ENCODE measurements at regions not wholly inside any gene's neighbourhood (a gene's known extent, or its start where the extent isn't known, plus 50 kb on each side); places are given as distances from the start of the nearest gene placed in this dataset.

DNA sequence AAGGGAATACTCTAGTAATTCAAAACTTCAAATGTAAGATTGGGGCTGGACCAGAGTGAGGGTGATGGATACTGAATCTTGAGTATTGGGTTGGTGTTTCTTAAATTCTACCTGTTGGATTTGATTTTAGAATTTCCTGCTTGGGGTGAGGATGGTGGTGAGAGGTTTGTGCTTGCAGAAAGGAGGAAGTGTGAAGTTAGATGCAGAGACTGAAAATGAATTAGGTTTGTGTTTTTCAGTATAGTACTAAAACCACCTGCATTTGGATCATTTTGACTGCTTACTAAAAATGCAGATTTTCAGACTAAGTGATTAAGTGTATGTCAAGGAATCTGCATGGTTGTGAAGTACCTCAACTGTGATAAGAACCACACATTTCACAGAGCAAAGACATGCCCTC lies 131.5 kb upstream of the CENPE start:
- H3K4me2 ChIP-seq (ENCODE audit: low read depth, low read length, poor library complexity, severe bottlenecking) = no peak overlapping the region
- no peaks in the 10 kb centered on the region for H3K9me2 ChIP-seq (replicated peaks; ENCODE audit: insufficient read depth, low read length)
- H3K4me1 ChIP-seq (ENCODE audit: low read length) = no peaks in the 10 kb centered on the region
- no peak overlapping the region for H3K9ac ChIP-seq (ENCODE audit: low read length)
- H3K27ac ChIP-seq (ENCODE audit: low read length) = no peak overlapping the region
- H3K27me3 ChIP-seq (ENCODE audit: low read length) = no peaks in the 10 kb centered on the region
- H2AFZ ChIP-seq (ENCODE audit: low read length) = no peak overlapping the region
- no peak for DNase-seq
- no peaks in the 10 kb centered on the region for H4K20me1 ChIP-seq (ENCODE audit: insufficient read depth, low read depth, low read length)
- no peaks in the 10 kb centered on the region for H3K36me3 ChIP-seq (ENCODE audit: insufficient read depth, low read length)
- H3K79me2 ChIP-seq (ENCODE audit: low read length) = no peaks in the 10 kb centered on the region
- no peaks in the 10 kb centered on the region for H3K9me3 ChIP-seq (ENCODE audit: low read length)
- no peak overlapping the region for H3K4me3 ChIP-seq (ENCODE audit: low read length)

GRCh38 chr4:103324811-103325210 lies 126.7 kb upstream of the CENPE start:
- Histone ChIP-seq H4K20me1 (ENCODE audit: insufficient read depth, low read depth, low read length) (no peaks in the 10 kb centered on the region), H3K4me2 (ENCODE audit: low read depth, low read length, poor library complexity, severe bottlenecking) (no peak overlapping the region), H3K4me1 (ENCODE audit: low read length) (no peaks in the 10 kb centered on the region), H3K36me3 (ENCODE audit: insufficient read depth, low read length) (no peaks in the 10 kb centered on the region), H2AFZ (ENCODE audit: low read length) (no peak overlapping the region), H3K9me3 (ENCODE audit: low read length) (no peaks in the 10 kb centered on the region), H3K79me2 (ENCODE audit: low read length) (no peaks in the 10 kb centered on the region), H3K4me3 (ENCODE audit: low read length) (no peak overlapping the region), H3K27me3 (ENCODE audit: low read length) (no peaks in the 10 kb centered on the region), H3K9ac (ENCODE audit: low read length) (no peak overlapping the region), H3K27ac (ENCODE audit: low read length) (no peak overlapping the region), H3K9me2 (replicated peaks; ENCODE audit: insufficient read depth, low read length) (no peaks in the 10 kb centered on the region)
- no peak for DNase-seq

GRCh38 chr4:103318327-103318726 lies 120.2 kb upstream of the CENPE start:
- Histone ChIP-seq H4K20me1 (ENCODE audit: insufficient read depth, low read depth, low read length) (no peaks in the 10 kb centered on the region), H3K4me3 (ENCODE audit: low read length) (no peak overlapping the region), H3K27ac (ENCODE audit: low read length) (no peak overlapping the region), H3K4me1 (ENCODE audit: low read length) (no peaks in the 10 kb centered on the region), H2AFZ (ENCODE audit: low read length) (no peak overlapping the region), H3K9me2 (replicated peaks; ENCODE audit: insufficient read depth, low read length) (no peaks in the 10 kb centered on the region), H3K9ac (ENCODE audit: low read length) (no peak overlapping the region), H3K9me3 (ENCODE audit: low read length) (no peaks in the 10 kb centered on the region; the same call in 1 of the 2 replicates), H3K36me3 (ENCODE audit: insufficient read depth, low read length) (no peaks in the 10 kb centered on the region), H3K79me2 (ENCODE audit: low read length) (no peaks in the 10 kb centered on the region), H3K27me3 (ENCODE audit: low read length) (no peaks in the 10 kb centered on the region), H3K4me2 (ENCODE audit: low read depth, low read length, poor library complexity, severe bottlenecking) (no peak overlapping the region)
- DNase-seq = no peak

DNA sequence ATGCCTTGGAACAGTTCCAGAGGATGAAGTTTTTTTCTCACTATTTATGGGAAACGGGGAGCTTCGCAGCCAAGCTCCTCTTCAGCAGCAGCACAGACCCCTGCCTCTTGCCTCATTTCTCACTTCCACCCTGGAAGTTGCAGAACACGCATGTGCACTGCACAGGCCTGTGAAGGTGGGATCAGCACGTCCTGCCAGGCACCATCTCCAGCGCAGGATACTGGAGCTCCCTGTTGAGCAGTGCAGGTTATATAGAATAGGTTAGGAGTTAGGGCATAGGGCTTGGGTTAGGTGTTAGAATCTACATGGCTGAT lies 110.1 kb upstream of the CENPE start:
- H3K4me3 ChIP-seq (ENCODE audit: low read length) = no peak overlapping the region
- no peaks in the 10 kb centered on the region for H3K36me3 ChIP-seq (ENCODE audit: insufficient read depth, low read length)
- H3K9me2 ChIP-seq (replicated peaks; ENCODE audit: insufficient read depth, low read length) = no peaks in the 10 kb centered on the region
- no peak for DNase-seq
- no peak overlapping the region for H3K27ac ChIP-seq (ENCODE audit: low read length)
- no peaks in the 10 kb centered on the region for H3K27me3 ChIP-seq (ENCODE audit: low read length)
- no peak overlapping the region for H3K9ac ChIP-seq (ENCODE audit: low read length)
- no peak overlapping the region for H2AFZ ChIP-seq (ENCODE audit: low read length)
- H3K4me2 ChIP-seq (ENCODE audit: low read depth, low read length, poor library complexity, severe bottlenecking) = no peak overlapping the region
- no peaks in the 10 kb centered on the region for H4K20me1 ChIP-seq (ENCODE audit: insufficient read depth, low read depth, low read length)
- H3K9me3 ChIP-seq (ENCODE audit: low read length) = no peaks in the 10 kb centered on the region
- no peaks in the 10 kb centered on the region for H3K79me2 ChIP-seq (ENCODE audit: low read length)
- no peaks in the 10 kb centered on the region for H3K4me1 ChIP-seq (ENCODE audit: low read length)

GRCh38 chr4:103307453-103308247 lies 109.5 kb upstream of the CENPE start:
- Histone ChIP-seq H3K27me3 (ENCODE audit: low read length) (no peaks in the 10 kb centered on the region), H3K27ac (ENCODE audit: low read length) (no peak overlapping the region), H3K36me3 (ENCODE audit: insufficient read depth, low read length) (no peaks in the 10 kb centered on the region), H3K9ac (ENCODE audit: low read length) (no peak overlapping the region), H3K4me3 (ENCODE audit: low read length) (no peak overlapping the region), H3K4me1 (ENCODE audit: low read length) (no peaks in the 10 kb centered on the region), H4K20me1 (ENCODE audit: insufficient read depth, low read depth, low read length) (no peaks in the 10 kb centered on the region), H2AFZ (ENCODE audit: low read length) (no peak overlapping the region), H3K9me3 (ENCODE audit: low read length) (no peaks in the 10 kb centered on the region), H3K4me2 (ENCODE audit: low read depth, low read length, poor library complexity, severe bottlenecking) (no peak overlapping the region), H3K79me2 (ENCODE audit: low read length) (no peaks in the 10 kb centered on the region), H3K9me2 (replicated peaks; ENCODE audit: insufficient read depth, low read length) (no peaks in the 10 kb centered on the region)
- no peak for DNase-seq

GRCh38 chr4:103306870-103307375 lies 108.8 kb upstream of the CENPE start:
- H3K27me3 ChIP-seq (ENCODE audit: low read length) = no peaks in the 10 kb centered on the region
- no peak overlapping the region for H2AFZ ChIP-seq (ENCODE audit: low read length)
- H3K79me2 ChIP-seq (ENCODE audit: low read length) = no peaks in the 10 kb centered on the region
- H3K4me2 ChIP-seq (ENCODE audit: low read depth, low read length, poor library complexity, severe bottlenecking) = no peak overlapping the region
- no peaks in the 10 kb centered on the region for H4K20me1 ChIP-seq (ENCODE audit: insufficient read depth, low read depth, low read length)
- no peak overlapping the region for H3K4me3 ChIP-seq (ENCODE audit: low read length)
- no peak overlapping the region for H3K27ac ChIP-seq (ENCODE audit: low read length)
- no peak overlapping the region for H3K9ac ChIP-seq (ENCODE audit: low read length)
- H3K9me3 ChIP-seq (ENCODE audit: low read length) = no peaks in the 10 kb centered on the region
- H3K9me2 ChIP-seq (replicated peaks; ENCODE audit: insufficient read depth, low read length) = no peaks in the 10 kb centered on the region
- no peaks in the 10 kb centered on the region for H3K36me3 ChIP-seq (ENCODE audit: insufficient read depth, low read length)
- H3K4me1 ChIP-seq (ENCODE audit: low read length) = no peaks in the 10 kb centered on the region
- DNase-seq = no peak

- no peaks in the 10 kb centered on the region for H3K9me3 ChIP-seq (ENCODE audit: low read length)
- no peaks in the 10 kb centered on the region for H3K27me3 ChIP-seq (ENCODE audit: low read length)
- H2AFZ ChIP-seq (ENCODE audit: low read length) = no peak overlapping the region
- no peak overlapping the region for H3K4me2 ChIP-seq (ENCODE audit: low read depth, low read length, poor library complexity, severe bottlenecking)
- H3K9me2 ChIP-seq (replicated peaks; ENCODE audit: insufficient read depth, low read length) = no peaks in the 10 kb centered on the region
- H4K20me1 ChIP-seq (ENCODE audit: insufficient read depth, low read depth, low read length) = no peaks in the 10 kb centered on the region
- no peaks in the 10 kb centered on the region for H3K36me3 ChIP-seq (ENCODE audit: insufficient read depth, low read length)
- DNase-seq = no peak
- H3K9ac ChIP-seq (ENCODE audit: low read length) = no peak overlapping the region
- H3K4me3 ChIP-seq (ENCODE audit: low read length) = no peak overlapping the region
- H3K27ac ChIP-seq (ENCODE audit: low read length) = no peak overlapping the region
- no peaks in the 10 kb centered on the region for H3K79me2 ChIP-seq (ENCODE audit: low read length)
- H3K4me1 ChIP-seq (ENCODE audit: low read length) = no peaks in the 10 kb centered on the region
Observed at GRCh38 chr4:103305355-103305754, 107.2 kb upstream of the CENPE start.

DNA sequence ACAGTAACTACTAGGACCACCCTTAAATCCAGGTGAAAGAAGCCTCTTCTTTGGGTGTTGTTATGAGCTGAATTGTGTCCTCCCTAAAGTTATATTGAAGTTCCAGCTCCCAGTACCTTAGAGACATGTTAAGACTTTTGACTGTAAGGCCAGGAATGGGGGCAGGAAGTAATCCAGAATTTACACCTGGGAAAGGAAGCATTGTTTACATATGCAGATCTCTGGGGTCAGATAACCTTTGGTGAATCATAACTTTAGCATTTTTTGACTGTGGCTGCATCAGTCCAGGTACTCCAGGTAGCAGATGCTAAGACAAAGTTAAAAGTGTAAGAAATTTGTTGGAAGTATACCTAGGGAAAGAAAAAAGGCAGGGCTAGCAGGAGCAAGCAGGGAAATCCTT lies 104.9 kb upstream of the CENPE start:
- H3K9me3 ChIP-seq (ENCODE audit: low read length) = no peaks in the 10 kb centered on the region
- no peak overlapping the region for H3K27ac ChIP-seq (ENCODE audit: low read length)
- no peaks in the 10 kb centered on the region for H3K4me1 ChIP-seq (ENCODE audit: low read length)
- no peak overlapping the region for H3K4me2 ChIP-seq (ENCODE audit: low read depth, low read length, poor library complexity, severe bottlenecking)
- H3K9me2 ChIP-seq (replicated peaks; ENCODE audit: insufficient read depth, low read length) = no peaks in the 10 kb centered on the region
- H3K9ac ChIP-seq (ENCODE audit: low read length) = no peak overlapping the region
- H3K27me3 ChIP-seq (ENCODE audit: low read length) = no peaks in the 10 kb centered on the region
- H3K4me3 ChIP-seq (ENCODE audit: low read length) = no peak overlapping the region
- H3K36me3 ChIP-seq (ENCODE audit: insufficient read depth, low read length) = no peaks in the 10 kb centered on the region
- H3K79me2 ChIP-seq (ENCODE audit: low read length) = no peaks in the 10 kb centered on the region
- no peak for DNase-seq
- H4K20me1 ChIP-seq (ENCODE audit: insufficient read depth, low read depth, low read length) = no peaks in the 10 kb centered on the region
- H2AFZ ChIP-seq (ENCODE audit: low read length) = no peak overlapping the region
